OCI-LY1 (cell line): ENCODE measurements at regions not wholly inside any gene's neighbourhood (a gene's known extent, or its start where the extent isn't known, plus 50 kb on each side); places are given as distances from the start of the nearest gene placed in this dataset.

Source experiments
- H2AFZ ChIP-seq: fragments of 200-600 bp; sonication (generic), shearing (Covaris generic); 2 replicates; pipeline ENCODE4 v1.6.0; 2014; ENCODE audit warnings: antibody characterized with exemption, mild to moderate bottlenecking, low read length
- H3F3A ChIP-seq: fragments of 200-600 bp; sonication (generic), shearing (Covaris generic); 2 replicates; pipeline ENCODE4 v1.6.0; 2014; ENCODE audit warnings: mild to moderate bottlenecking, antibody characterized with exemption, low read length, moderate library complexity; ENCODE audit not compliant: insufficient read depth
- H3K27ac ChIP-seq: fragments of 200-600 bp; sonication (generic); 2 replicates; pipeline ENCODE4 v1.5.1; 2014; ENCODE audit warnings: low read length, mixed run types, mild to moderate bottlenecking, low read depth; ENCODE audit not compliant: poor library complexity, severe bottlenecking
- H3K27me3 ChIP-seq: fragments of 200-600 bp; sonication (generic); 2 replicates; pipeline ENCODE4 v1.6.0; 2014; ENCODE audit warnings: antibody characterized with exemption, mild to moderate bottlenecking, low read length, moderate library complexity; ENCODE audit not compliant: insufficient read depth
- H3K36me3 ChIP-seq: fragments of 200-600 bp; sonication (generic); 2 replicates; pipeline ENCODE4 v1.6.1; 2014; ENCODE audit warnings: mild to moderate bottlenecking, antibody characterized with exemption, low read length, moderate library complexity, mixed read lengths; ENCODE audit not compliant: insufficient read depth
- H3K4me1 ChIP-seq: fragments of 200-600 bp; sonication (generic); 2 replicates; pipeline ENCODE4 v1.5.1; 2014; ENCODE audit warnings: mild to moderate bottlenecking, low read length, moderate library complexity; ENCODE audit not compliant: insufficient read depth, severe bottlenecking
- H3K4me2 ChIP-seq: fragments of 200-600 bp; sonication (generic), shearing (Covaris generic); 2 replicates; pipeline ENCODE4 v1.6.1; 2014; ENCODE audit warnings: low read length
- H3K4me3 ChIP-seq: fragments of 200-600 bp; sonication (generic); 2 replicates; pipeline ENCODE4 v1.5.1; 2014; ENCODE audit warnings: low read length, low read depth, mild to moderate bottlenecking, mixed read lengths; ENCODE audit not compliant: poor library complexity, severe bottlenecking
- H3K79me2 ChIP-seq: fragments of 200-600 bp; shearing (Covaris generic); 2 replicates; pipeline ENCODE4 v1.6.1; 2016; ENCODE audit warnings: mixed run types, low read length, mixed read lengths; ENCODE audit not compliant: insufficient read depth
- H3K9ac ChIP-seq: fragments of 200-600 bp; sonication (generic), shearing (Covaris generic); 2 replicates; pipeline ENCODE4 v1.6.1; 2014; ENCODE audit warnings: mild to moderate bottlenecking, low read length, mixed read lengths
- H3K9me2 ChIP-seq: fragments of 200-600 bp; sonication (generic), shearing (Covaris generic); 2 replicates; pipeline ENCODE4 v1.6.1; 2014; ENCODE audit warnings: low read depth, mild to moderate bottlenecking, low read length, mixed read lengths
- H3K9me3 ChIP-seq: fragments of 200-600 bp; shearing (Covaris generic); 2 replicates; pipeline ENCODE4 v1.6.1; 2014; ENCODE audit warnings: low read length, mixed read lengths
- H4K20me1 ChIP-seq: fragments of 200-600 bp; sonication (generic), shearing (Covaris generic); 2 replicates; pipeline ENCODE4 v1.6.0; 2016; ENCODE audit warnings: mild to moderate bottlenecking, low read length; ENCODE audit not compliant: insufficient read depth
- EZH2 ChIP-seq: fragments of 200-600 bp; sonication (generic), shearing (Covaris generic); IDR thresholded peaks from 2 replicates; pipeline ENCODE4 v1.8.0; 2017; ENCODE audit warnings: borderline replicate concordance, mixed run types, mild to moderate bottlenecking, antibody characterized with exemption, low read length, moderate library complexity, mixed read lengths
- TF ChIP-seq, protein P1 (sequence below): fragments of 200-600 bp; sonication (generic), shearing (Covaris generic); IDR thresholded peaks from 2 replicates; pipeline ENCODE4 v1.5.1; 2017; ENCODE audit warnings: mild to moderate bottlenecking, antibody characterized with exemption, low read length, moderate library complexity, mixed read lengths

DNA sequence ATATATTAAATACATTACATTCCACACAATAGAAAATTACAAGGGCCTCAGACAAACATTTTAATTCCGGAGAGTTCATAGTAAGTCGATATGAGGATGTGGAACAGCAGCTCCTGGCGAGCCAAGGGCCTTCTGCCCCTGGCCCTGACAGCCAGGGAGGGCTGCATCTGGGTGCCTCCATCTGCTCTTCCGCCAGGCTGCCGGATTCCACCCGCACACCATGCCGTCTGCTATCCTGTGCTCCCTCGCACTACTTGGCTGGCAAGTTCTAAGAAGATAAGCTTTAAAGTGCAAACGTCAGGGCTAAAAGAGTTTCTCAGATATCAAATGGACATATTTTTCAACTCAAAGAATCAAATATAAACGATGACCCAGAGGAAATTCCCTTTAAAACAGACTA, 656.3 kb upstream of the NOX3 start:
- TF ChIP-seq EZH2 = no peak
- TF ChIP-seq, protein P1, sequence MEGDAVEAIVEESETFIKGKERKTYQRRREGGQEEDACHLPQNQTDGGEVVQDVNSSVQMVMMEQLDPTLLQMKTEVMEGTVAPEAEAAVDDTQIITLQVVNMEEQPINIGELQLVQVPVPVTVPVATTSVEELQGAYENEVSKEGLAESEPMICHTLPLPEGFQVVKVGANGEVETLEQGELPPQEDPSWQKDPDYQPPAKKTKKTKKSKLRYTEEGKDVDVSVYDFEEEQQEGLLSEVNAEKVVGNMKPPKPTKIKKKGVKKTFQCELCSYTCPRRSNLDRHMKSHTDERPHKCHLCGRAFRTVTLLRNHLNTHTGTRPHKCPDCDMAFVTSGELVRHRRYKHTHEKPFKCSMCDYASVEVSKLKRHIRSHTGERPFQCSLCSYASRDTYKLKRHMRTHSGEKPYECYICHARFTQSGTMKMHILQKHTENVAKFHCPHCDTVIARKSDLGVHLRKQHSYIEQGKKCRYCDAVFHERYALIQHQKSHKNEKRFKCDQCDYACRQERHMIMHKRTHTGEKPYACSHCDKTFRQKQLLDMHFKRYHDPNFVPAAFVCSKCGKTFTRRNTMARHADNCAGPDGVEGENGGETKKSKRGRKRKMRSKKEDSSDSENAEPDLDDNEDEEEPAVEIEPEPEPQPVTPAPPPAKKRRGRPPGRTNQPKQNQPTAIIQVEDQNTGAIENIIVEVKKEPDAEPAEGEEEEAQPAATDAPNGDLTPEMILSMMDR = no peak
- H3K79me2 ChIP-seq = no peaks in the 10 kb centered on the region
- H3K9me3 ChIP-seq = no peaks in the 10 kb centered on the region
- no peak overlapping the region for H3K9ac ChIP-seq
- no peaks in the 10 kb centered on the region for H4K20me1 ChIP-seq
- no peaks in the 10 kb centered on the region for H3K9me2 ChIP-seq
- H3K4me2 ChIP-seq = no peak overlapping the region
- H3K4me3 ChIP-seq = no peak overlapping the region
- H3K36me3 ChIP-seq = no peaks in the 10 kb centered on the region
- no peak overlapping the region for H2AFZ ChIP-seq
- no peaks in the 10 kb centered on the region for H3K4me1 ChIP-seq
- H3F3A ChIP-seq = no peaks in the 10 kb centered on the region
- H3K27me3 ChIP-seq = no peaks in the 10 kb centered on the region
- no peak overlapping the region for H3K27ac ChIP-seq

DNA sequence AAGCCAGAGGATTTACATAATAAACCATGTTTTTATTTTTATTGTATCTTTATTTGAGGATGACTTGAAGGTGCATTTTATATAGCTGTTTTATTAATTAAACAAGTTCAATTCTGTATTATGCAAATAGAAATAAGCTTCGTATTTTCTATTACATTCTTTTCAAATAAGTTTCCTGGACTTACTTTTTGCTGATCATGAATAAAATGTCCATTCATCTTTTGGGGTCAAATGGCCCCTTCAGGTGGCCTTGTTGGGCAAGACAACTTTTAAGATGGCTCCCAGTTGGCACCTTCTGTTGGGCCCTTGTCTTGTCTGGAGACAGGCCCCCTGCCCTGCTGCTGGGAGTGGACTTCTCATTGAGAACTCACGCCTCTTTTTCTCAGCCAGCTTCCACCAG, 654.6 kb upstream of the NOX3 start:
- H4K20me1 ChIP-seq = no peaks in the 10 kb centered on the region
- H3K36me3 ChIP-seq = no peaks in the 10 kb centered on the region
- H3K9me2 ChIP-seq = no peaks in the 10 kb centered on the region
- H3K9ac ChIP-seq = no peak overlapping the region
- H3K4me3 ChIP-seq = no peak overlapping the region
- H3K79me2 ChIP-seq = no peaks in the 10 kb centered on the region
- H3K4me2 ChIP-seq = no peak overlapping the region
- no peak overlapping the region for H3K27ac ChIP-seq
- H3K9me3 ChIP-seq = no peaks in the 10 kb centered on the region
- no peak overlapping the region for H2AFZ ChIP-seq
- H3K4me1 ChIP-seq = no peaks in the 10 kb centered on the region
- no peaks in the 10 kb centered on the region for H3K27me3 ChIP-seq
- TF ChIP-seq, protein P1 = no peak
- no peak for TF ChIP-seq EZH2
- no peaks in the 10 kb centered on the region for H3F3A ChIP-seq

DNA sequence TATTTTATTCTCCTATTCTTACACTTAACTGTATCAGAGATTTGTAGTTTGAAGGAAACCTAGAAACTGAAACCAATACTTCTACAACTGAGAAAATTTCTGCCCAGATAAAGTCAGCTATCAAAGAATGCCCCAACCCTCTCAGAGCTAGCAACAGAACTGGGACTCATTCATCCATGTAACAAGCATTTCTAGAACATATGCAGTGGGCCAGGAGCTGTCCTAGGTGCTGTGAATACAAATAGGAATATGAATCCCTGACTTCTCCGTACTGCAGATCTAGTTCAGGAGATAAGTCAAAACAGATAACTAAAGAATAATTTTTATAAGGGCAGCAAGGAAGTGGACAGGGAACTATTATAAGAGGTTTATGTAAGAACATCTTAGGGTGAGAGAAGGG, 654.1 kb upstream of the NOX3 start:
- Histone ChIP-seq H3K4me1 (no peaks in the 10 kb centered on the region), H3K9ac (no peak overlapping the region), H3K4me3 (no peak overlapping the region), H3K9me2 (no peaks in the 10 kb centered on the region), H2AFZ (no peak overlapping the region), H4K20me1 (no peaks in the 10 kb centered on the region), H3K9me3 (no peaks in the 10 kb centered on the region), H3K27ac (no peak overlapping the region), H3K79me2 (no peaks in the 10 kb centered on the region), H3K4me2 (no peak overlapping the region), H3K27me3 (no peaks in the 10 kb centered on the region), H3K36me3 (no peaks in the 10 kb centered on the region), H3F3A (no peaks in the 10 kb centered on the region)
- TF ChIP-seq EZH2 = no peak
- TF ChIP-seq, protein P1 = no peak
